ENCODE measurements at regions not wholly inside any gene's neighbourhood (a gene's known extent, or its start where the extent isn't known, plus 50 kb on each side); places are given as distances from the start of the nearest gene placed in this dataset.

GRCh38 chr4:181650033-181650825, 593.0 kb upstream of the TENM3 start:
- ChIA-PET POLR2A (no interaction called here), CTCF (no interaction called here), RAD21 (ENCODE audit: unreplicated experiment) (no interaction called here), SMC1A (ENCODE audit: uncharacterized antibody, unreplicated experiment) (no interaction called here)
- Histone ChIP-seq H3K36me3 (ENCODE audit: control insufficient read depth in 2 of 2, insufficient read depth in 2 of 2, low read length in 1 of 2) (no peaks in the 10 kb centered on the region), H4K20me1 (ENCODE audit: control insufficient read depth, insufficient read depth) (no peaks in the 10 kb centered on the region), H3K27ac (ENCODE audit: control insufficient read depth, insufficient read depth) (no peak overlapping the region), H3K4me2 (ENCODE audit: control insufficient read depth, insufficient read depth) (no peak overlapping the region), H3K79me2 (ENCODE audit: control insufficient read depth, insufficient read depth, low read length) (no peaks in the 10 kb centered on the region), H3K4me3 (no peak overlapping the region), H3K9ac (ENCODE audit: control insufficient read depth, insufficient read depth, low read length) (no peak overlapping the region), H3K9me3 (replicated peaks; ENCODE audit: control insufficient read depth, insufficient read depth, low read length) (no peaks in the 10 kb centered on the region), H3K4me1 (ENCODE audit: control insufficient read depth, insufficient read depth, low read length) (no peaks in the 10 kb centered on the region), H3K27me3 (replicated peaks in 1 of 2; ENCODE audit: control insufficient read depth in 2 of 2, insufficient read depth in 2 of 2, low read length in 1 of 2) (no peaks in the 10 kb centered on the region), H2AFZ (ENCODE audit: control insufficient read depth, low read depth, low read length) (no peak overlapping the region)
- WGBS (ENCODE audit: insufficient coverage, insufficient replicate concordance, low lambda C conversion rate, missing lambda C conversion rate) = 17% methylated on average over 4 of the region's 4 CpGs
- BruUV-seq (replicated peaks) = no TSS peak
- FAIRE-seq (no peak), DNase-seq (ENCODE audit: low read depth, low spot score) (no peak), ATAC-seq (no peak)
- intact Hi-C loops (cut with micrococcal nuclease; ENCODE audit: unreplicated experiment) = no loop called here
- in situ Hi-C loops (cut with MboI) = no loop called here
- no peak for TF ChIP-seq SMARCA5 (IDR thresholded peaks at IDR 0.05)
- no peak for TF ChIP-seq NBN (IDR thresholded peaks at IDR 0.05)
- TF ChIP-seq STAT1 (conservative IDR thresholded peaks at IDR 0.05) = no peak
- TF ChIP-seq ZNF687 (IDR thresholded peaks at IDR 0.05) = no peak
- TF ChIP-seq BHLHE40 (IDR thresholded peaks at IDR 0.05; ENCODE audit: borderline replicate concordance in 1 of 2, low read depth in 2 of 2, low read length in 1 of 2) = no peak
- TF ChIP-seq SP1 (IDR thresholded peaks at IDR 0.05; ENCODE audit: low read depth, low read length) = no peak
- TF ChIP-seq GABPA (IDR thresholded peaks at IDR 0.05; ENCODE audit: low read depth) = no peak
- TF ChIP-seq CTCF (IDR thresholded peaks at IDR 0.05 in 2 of 3, conservative IDR thresholded peaks at IDR 0.05 in 1 of 3; ENCODE audit: control insufficient read depth in 2 of 3, extremely low read depth in 1 of 3, insufficient read depth in 1 of 3, low read depth in 3 of 3, low read length in 3 of 3) = no peak
- TF ChIP-seq MAX (IDR thresholded peaks at IDR 0.05; ENCODE audit: low read depth, low read length) = no peak
- no peak for TF ChIP-seq SKIL (IDR thresholded peaks at IDR 0.05; ENCODE audit: low read depth, poor library complexity, severe bottlenecking)
- TF ChIP-seq SIN3A (IDR thresholded peaks at IDR 0.05; ENCODE audit: low read depth, low read length) = no peak
- TF ChIP-seq ZZZ3 (IDR thresholded peaks at IDR 0.05; ENCODE audit: control insufficient read depth, insufficient read length, low read depth) = no peak

All from GM12878 (cell line).